Caco-2 (cell line): ENCODE measurements at regions not wholly inside any gene's neighbourhood (a gene's known extent, or its start where the extent isn't known, plus 50 kb on each side); places are given as distances from the start of the nearest gene placed in this dataset.

Source experiments
- BruUV-seq: library from RNA; stranded (reverse); fragments of 400-500 nt; replicated peaks from 2 replicates; lab custom pipeline; 2021; lab: Mats Ljungman, UMichigan
- CTCF ChIA-PET: fragments of 300-600 bp; sonication (Branson Sonifier 250); formaldehyde crosslinking; loops from one replicate; lab custom pipeline; 2022; ENCODE audit warnings: antibody characterized with exemption; lab: Charles Lee
- POLR2A ChIA-PET: fragments of 300-600 bp; sonication (Branson Sonifier 250); formaldehyde crosslinking; loops from one replicate; lab custom pipeline; 2022; ENCODE audit warnings: antibody characterized with exemption; lab: Charles Lee
- DNase-seq, 2 experiments: peaks; one replicate each; pipeline versions ENCODE4 v3.0.0 to v3.0.0-alpha.2; 2020 to 2022
- H3K27me3 ChIP-seq: replicated peaks from 2 replicates; pipeline ENCODE4 v1.6.0; 2011; ENCODE audit warnings: low read length; ENCODE audit not compliant: control insufficient read depth, insufficient read depth
- H3K36me3 ChIP-seq: 2 replicates; pipeline ENCODE4 v1.5.1; 2011; ENCODE audit warnings: low read length; ENCODE audit not compliant: control insufficient read depth, insufficient read depth
- H3K4me1 ChIP-seq: fragments of 250-450 bp; sonication (Bioruptor Pico); 2 replicates; pipeline ENCODE4 v1.5.1; 2020; ENCODE audit warnings: mild to moderate bottlenecking
- H3K4me3 ChIP-seq: 2 replicates; pipeline ENCODE4 v1.5.1; 2011; ENCODE audit warnings: low read depth, mild to moderate bottlenecking, control low read depth, low read length
- H3K9me3 ChIP-seq: fragments of 250-450 bp; sonication (Bioruptor Pico); 2 replicates; pipeline ENCODE4 v1.5.1; 2020; ENCODE audit warnings: mild to moderate bottlenecking, moderate library complexity
- H3K27ac Mint-ChIP-seq: one replicate; pipeline ENCODE4 v1.8.0; 2022; ENCODE audit warnings: mixed read lengths; ENCODE audit not compliant: unreplicated experiment
- H3K27me3 Mint-ChIP-seq: one replicate; pipeline ENCODE4 v1.8.0; 2022; ENCODE audit warnings: mixed read lengths; ENCODE audit not compliant: insufficient read depth, unreplicated experiment
- H3K36me3 Mint-ChIP-seq: one replicate; pipeline ENCODE4 v1.8.0; 2022; ENCODE audit warnings: mild to moderate bottlenecking, mixed read lengths; ENCODE audit not compliant: insufficient read depth, unreplicated experiment
- H3K4me1 Mint-ChIP-seq: one replicate; pipeline ENCODE4 v1.8.0; 2022; ENCODE audit warnings: low read depth, mixed read lengths; ENCODE audit not compliant: unreplicated experiment
- H3K4me3 Mint-ChIP-seq: one replicate; pipeline ENCODE4 v1.8.0; 2022; ENCODE audit warnings: mild to moderate bottlenecking, moderate library complexity, mixed read lengths; ENCODE audit not compliant: unreplicated experiment
- H3K9me3 Mint-ChIP-seq: one replicate; pipeline ENCODE4 v1.8.0; 2022; ENCODE audit warnings: mixed read lengths; ENCODE audit not compliant: unreplicated experiment
- intact Hi-C: fragments of 100-400 bp; cut with micrococcal nuclease; formaldehyde crosslinking; loops from one replicate; pipeline ENCODE4 v1.10.0; 2022; ENCODE audit not compliant: unreplicated experiment
- TF ChIP-seq, protein P1 (sequence below), 2 experiments: fragments of 200-600 bp in 1 of 2; IDR thresholded peaks; 1 replicate in 1 of 2; 2 replicates in 1 of 2; pipeline versions ENCODE4 v1.5.1 to v1.8.0; 2011 to 2022; ENCODE audit warnings: antibody characterized with exemption in 1 of 2, control low read depth in 1 of 2, inconsistent platforms in 1 of 2, low read depth in 1 of 2, low read length in 1 of 2, mild to moderate bottlenecking in 1 of 2, moderate library complexity in 1 of 2; ENCODE audit not compliant: insufficient read depth in 1 of 2, severe bottlenecking in 1 of 2, unreplicated experiment in 1 of 2

DNA sequence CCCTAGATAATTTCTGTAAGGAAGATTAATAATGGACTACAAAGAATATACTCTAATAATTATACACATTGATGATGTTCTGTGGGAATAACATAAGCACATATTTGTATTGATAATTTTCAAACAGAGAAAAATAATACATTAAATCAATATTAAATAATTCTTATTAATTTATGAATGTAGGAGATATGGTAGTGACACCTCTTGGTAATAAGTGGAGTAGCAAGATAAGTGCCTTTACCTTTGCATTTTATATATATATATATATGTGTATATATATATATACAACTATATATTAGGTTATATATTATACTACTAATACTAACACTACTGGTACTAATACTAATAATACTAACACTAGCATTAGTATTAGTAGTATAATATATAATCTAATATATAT is 905.8 kb downstream of the SLITRK1 start:
- Histone ChIP-seq H3K36me3 (no peaks in the 10 kb centered on the region), H3K4me3 (no peak overlapping the region), H3K27me3 (no peaks in the 10 kb centered on the region), H3K4me1 (no peaks in the 10 kb centered on the region), H3K9me3 (no peaks in the 10 kb centered on the region)
- H3K36me3 Mint-ChIP-seq = no peaks in the 10 kb centered on the region
- no TSS peak for BruUV-seq
- H3K27me3 Mint-ChIP-seq = no peaks in the 10 kb centered on the region
- no peak overlapping the region for H3K27ac Mint-ChIP-seq
- TF ChIP-seq, protein P1, sequence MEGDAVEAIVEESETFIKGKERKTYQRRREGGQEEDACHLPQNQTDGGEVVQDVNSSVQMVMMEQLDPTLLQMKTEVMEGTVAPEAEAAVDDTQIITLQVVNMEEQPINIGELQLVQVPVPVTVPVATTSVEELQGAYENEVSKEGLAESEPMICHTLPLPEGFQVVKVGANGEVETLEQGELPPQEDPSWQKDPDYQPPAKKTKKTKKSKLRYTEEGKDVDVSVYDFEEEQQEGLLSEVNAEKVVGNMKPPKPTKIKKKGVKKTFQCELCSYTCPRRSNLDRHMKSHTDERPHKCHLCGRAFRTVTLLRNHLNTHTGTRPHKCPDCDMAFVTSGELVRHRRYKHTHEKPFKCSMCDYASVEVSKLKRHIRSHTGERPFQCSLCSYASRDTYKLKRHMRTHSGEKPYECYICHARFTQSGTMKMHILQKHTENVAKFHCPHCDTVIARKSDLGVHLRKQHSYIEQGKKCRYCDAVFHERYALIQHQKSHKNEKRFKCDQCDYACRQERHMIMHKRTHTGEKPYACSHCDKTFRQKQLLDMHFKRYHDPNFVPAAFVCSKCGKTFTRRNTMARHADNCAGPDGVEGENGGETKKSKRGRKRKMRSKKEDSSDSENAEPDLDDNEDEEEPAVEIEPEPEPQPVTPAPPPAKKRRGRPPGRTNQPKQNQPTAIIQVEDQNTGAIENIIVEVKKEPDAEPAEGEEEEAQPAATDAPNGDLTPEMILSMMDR (IDR thresholded peaks at IDR 0.05; ENCODE audit: insufficient read depth in 1 of 2, low read depth in 1 of 2, low read length in 1 of 2, severe bottlenecking in 1 of 2, unreplicated experiment in 1 of 2) = no peak
- no peak overlapping the region for H3K4me3 Mint-ChIP-seq
- no peaks in the 10 kb centered on the region for H3K4me1 Mint-ChIP-seq
- intact Hi-C loops = no loop called here
- CTCF ChIA-PET = no interaction called here
- no peak for DNase-seq
- POLR2A ChIA-PET = no interaction called here
- H3K9me3 Mint-ChIP-seq = no peaks in the 10 kb centered on the region

GRCh38 chr13:82963226-82964099 is 918.8 kb downstream of the SLITRK1 start:
- H3K27me3 Mint-ChIP-seq = no peaks in the 10 kb centered on the region

DNA sequence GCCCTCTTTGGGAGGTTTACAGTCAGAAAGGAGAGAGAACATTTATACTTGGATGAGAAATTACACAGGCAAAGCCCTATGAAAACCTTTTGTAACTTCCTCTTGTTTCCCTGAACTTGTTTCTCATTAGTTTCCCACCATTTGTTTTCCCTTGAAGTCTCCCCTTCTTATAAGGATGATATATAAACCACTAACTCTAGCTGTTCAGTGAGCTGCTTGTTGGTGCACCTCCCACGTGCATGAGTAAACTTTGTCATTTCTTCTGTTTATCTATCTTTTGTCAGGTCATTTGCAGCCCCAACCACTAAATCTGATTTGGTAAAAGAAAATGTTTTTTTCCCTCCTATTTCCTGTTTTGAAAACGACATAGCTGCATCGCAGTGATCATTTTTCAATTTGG is 919.9 kb downstream of the SLITRK1 start:
- Mint-ChIP-seq H3K4me1 (no peaks in the 10 kb centered on the region), H3K27ac (no peak overlapping the region), H3K4me3 (no peak overlapping the region), H3K36me3 (no peaks in the 10 kb centered on the region), H3K9me3 (no peaks in the 10 kb centered on the region), H3K27me3 (no peaks in the 10 kb centered on the region)
- ChIA-PET POLR2A (no interaction called here), CTCF (no interaction called here)
- Histone ChIP-seq H3K4me1 (no peaks in the 10 kb centered on the region), H3K9me3 (no peaks in the 10 kb centered on the region), H3K36me3 (no peaks in the 10 kb centered on the region), H3K4me3 (no peak overlapping the region), H3K27me3 (no peaks in the 10 kb centered on the region)
- no peak for DNase-seq
- intact Hi-C loops = no loop called here
- no TSS peak for BruUV-seq
- TF ChIP-seq, protein P1 (IDR thresholded peaks at IDR 0.05; ENCODE audit: insufficient read depth in 1 of 2, low read depth in 1 of 2, low read length in 1 of 2, severe bottlenecking in 1 of 2, unreplicated experiment in 1 of 2) = no peak

More at GRCh38 chr13:82963226-82964099, 918.8 kb downstream of the SLITRK1 start:
- Mint-ChIP-seq H3K4me1 (no peaks in the 10 kb centered on the region), H3K9me3 (no peaks in the 10 kb centered on the region), H3K36me3 (no peaks in the 10 kb centered on the region), H3K27ac (no peak overlapping the region), H3K4me3 (no peak overlapping the region)
- POLR2A ChIA-PET = no interaction called here
- H3K36me3 ChIP-seq = no peaks in the 10 kb centered on the region
- TF ChIP-seq, protein P1 (IDR thresholded peaks at IDR 0.05; ENCODE audit: insufficient read depth in 1 of 2, low read depth in 1 of 2, low read length in 1 of 2, severe bottlenecking in 1 of 2, unreplicated experiment in 1 of 2) = no peak
- intact Hi-C loops = no loop called here
- no peaks in the 10 kb centered on the region for H3K4me1 ChIP-seq
- no peaks in the 10 kb centered on the region for H3K9me3 ChIP-seq
- no peaks in the 10 kb centered on the region for H3K27me3 ChIP-seq
- BruUV-seq = no TSS peak
- CTCF ChIA-PET = interaction anchor here (0.6 kb wide), 1 partner anchor 1419 kb away, joined by 3 read pairs; no protein-coding TSS in a partner anchor
- H3K4me3 ChIP-seq = no peak overlapping the region
- DNase-seq = no peak
